Lower leg skin (tissue), 3 donors: ENCODE measurements at regions not wholly inside any gene's neighbourhood (a gene's known extent, or its start where the extent isn't known, plus 50 kb on each side); places are given as distances from the start of the nearest gene placed in this dataset.
"Not testable (repeated sequence)": the region's sequence is repeated elsewhere in the genome, so short reads cannot be mapped to it uniquely, and the experiment has no call there.

Experiments
- CTCF ChIP-seq, 3 donors: fragments of 450-650 bp; IDR thresholded peaks; one replicate each; pipeline ENCODE4 v1.5.1; 2016; ENCODE audit warnings: antibody characterized with exemption in 3 of 3, mild to moderate bottlenecking in 3 of 3, moderate library complexity in 2 of 3
- POLR2A ChIP-seq, 2 donors: fragments of 450-650 bp; IDR thresholded peaks; one replicate each; pipeline ENCODE4 v1.6.1; 2016 to 2017; ENCODE audit warnings: antibody characterized with exemption in 2 of 2, mild to moderate bottlenecking in 1 of 2, moderate library complexity in 1 of 2

GRCh38 chr1:25116117-25116516 is 116.2 kb downstream of the SYF2 start:
- not testable (repeated sequence) for TF ChIP-seq CTCF, POLR2A (IDR thresholded peaks at IDR 0.05)
